HG03280 (cell line): ENCODE measurements at regions not wholly inside any gene's neighbourhood (a gene's known extent, or its start where the extent isn't known, plus 50 kb on each side); places are given as distances from the start of the nearest gene placed in this dataset.
"Not testable (repeated sequence)": the region's sequence is repeated elsewhere in the genome, so short reads cannot be mapped to it uniquely, and the experiment has no call there.

ENCODE experiments used
- ATAC-seq: cut with Tn5 transposase; IDR thresholded peaks from one replicate; pipeline ENCODE4 v1.9.1; 2021; ENCODE audit warnings: mild to moderate bottlenecking, moderate library complexity; ENCODE audit not compliant: unreplicated experiment

- no peak for ATAC-seq
These were observed 1073.4 kb downstream of the PCDH17 start for GRCh38 chr13:58704953-58705352.

DNA sequence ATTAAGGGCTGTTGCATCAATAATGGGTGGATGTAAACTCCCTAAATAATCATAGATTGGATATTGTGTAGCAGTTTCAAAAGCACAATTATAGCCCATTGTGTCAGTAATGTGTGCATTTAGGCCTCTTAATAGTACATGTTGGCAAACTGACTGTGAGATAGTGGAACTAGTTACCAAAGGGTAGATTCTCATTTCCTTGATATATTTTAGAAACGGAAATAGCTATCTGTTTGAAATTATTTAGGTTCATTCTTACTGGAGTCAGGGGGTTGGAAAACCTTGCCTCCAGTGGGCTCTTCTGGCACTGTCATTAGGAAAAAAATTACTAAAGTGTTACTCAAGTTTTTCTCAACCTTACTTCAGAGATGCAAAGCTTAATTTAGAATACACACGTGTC is 1074.9 kb downstream of the PCDH17 start:
- no peak for ATAC-seq

- ATAC-seq = no peak
These were observed 1080.6 kb downstream of the PCDH17 start for GRCh38 chr13:58712191-58712590.

DNA sequence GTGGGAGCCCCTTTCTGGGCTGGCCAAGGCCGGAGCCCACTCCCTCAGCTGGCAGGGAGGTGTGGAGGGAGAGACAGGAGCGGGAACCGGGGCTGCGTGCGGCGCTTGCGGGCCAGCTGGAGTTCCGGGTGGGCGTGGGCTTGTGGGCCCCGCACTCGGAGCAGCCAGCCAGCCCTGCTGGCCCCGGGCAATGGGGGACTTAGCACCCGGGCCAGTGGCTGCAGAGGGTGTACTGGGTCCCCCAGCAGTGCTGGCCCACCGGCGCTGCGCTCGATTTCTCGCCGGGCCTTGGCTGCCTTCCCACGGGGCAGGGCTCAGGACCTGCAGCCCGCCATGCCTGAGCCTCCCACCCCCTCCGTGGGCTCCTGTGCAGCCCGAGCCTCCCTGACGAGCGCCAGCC is 1082.5 kb downstream of the PCDH17 start:
- ATAC-seq = not testable (repeated sequence)

DNA sequence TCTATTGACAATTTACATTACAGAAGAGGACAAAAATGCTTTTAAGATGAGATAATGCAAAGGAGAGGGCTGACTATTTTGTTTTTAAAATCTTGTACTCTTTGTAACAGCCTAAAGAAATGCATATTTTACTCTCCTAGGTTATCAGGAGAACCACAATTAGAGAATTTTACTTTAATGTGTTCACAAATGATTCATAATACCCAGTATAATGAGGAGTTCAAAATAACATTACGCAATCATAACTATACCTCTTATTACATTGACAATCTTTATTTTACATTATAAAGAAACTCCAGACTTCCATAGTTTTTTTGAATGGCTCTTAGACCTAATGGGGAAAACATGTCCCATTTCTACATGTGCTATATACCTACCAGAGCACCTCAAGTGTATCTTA is 1089.7 kb downstream of the PCDH17 start:
- no peak for ATAC-seq

DNA sequence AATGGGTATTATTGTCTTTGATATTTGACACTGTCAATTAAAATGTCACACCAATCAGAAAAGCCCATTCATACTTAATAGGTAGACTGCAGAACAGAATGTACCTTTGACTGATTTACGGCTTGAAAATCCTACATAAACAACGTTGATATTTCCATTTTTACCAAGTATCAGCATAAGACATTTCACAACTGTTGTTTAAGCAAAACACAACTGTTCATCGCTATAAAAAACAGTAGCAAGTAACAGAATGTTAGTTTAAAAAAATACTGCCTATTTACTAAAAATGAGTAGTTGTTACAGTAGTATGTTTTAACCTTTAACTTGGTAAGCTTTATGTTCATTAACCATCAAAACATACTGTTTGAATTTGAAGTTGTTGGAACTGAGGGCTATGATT is 1096.6 kb downstream of the PCDH17 start:
- ATAC-seq = no peak

GRCh38 chr13:58729361-58729760 is 1097.8 kb downstream of the PCDH17 start:
- ATAC-seq = no peak

DNA sequence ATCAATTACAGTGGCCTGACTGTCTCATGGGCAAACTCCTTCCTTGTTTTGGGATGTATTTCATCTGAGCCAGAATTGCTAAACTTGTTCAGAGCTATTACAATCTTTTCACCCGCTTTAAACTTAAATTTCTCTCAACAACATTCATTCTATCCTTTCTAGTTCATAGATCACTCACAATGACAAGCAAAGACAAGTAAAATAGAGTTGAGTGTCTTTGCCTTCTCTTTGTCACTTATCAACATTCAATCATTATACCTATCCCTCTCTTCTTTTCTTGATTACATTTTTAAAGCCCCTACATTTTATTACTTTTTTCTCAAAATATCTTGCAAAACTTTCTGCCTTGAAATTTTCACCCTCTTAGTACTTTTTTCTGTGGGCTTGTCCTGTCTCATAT is 1113.1 kb downstream of the PCDH17 start:
- no peak for ATAC-seq

GRCh38 chr13:58767566-58767965 is 1136.0 kb downstream of the PCDH17 start:
- no peak for ATAC-seq

GRCh38 chr13:58773280-58773859 is 1141.8 kb downstream of the PCDH17 start:
- ATAC-seq = no peak

DNA sequence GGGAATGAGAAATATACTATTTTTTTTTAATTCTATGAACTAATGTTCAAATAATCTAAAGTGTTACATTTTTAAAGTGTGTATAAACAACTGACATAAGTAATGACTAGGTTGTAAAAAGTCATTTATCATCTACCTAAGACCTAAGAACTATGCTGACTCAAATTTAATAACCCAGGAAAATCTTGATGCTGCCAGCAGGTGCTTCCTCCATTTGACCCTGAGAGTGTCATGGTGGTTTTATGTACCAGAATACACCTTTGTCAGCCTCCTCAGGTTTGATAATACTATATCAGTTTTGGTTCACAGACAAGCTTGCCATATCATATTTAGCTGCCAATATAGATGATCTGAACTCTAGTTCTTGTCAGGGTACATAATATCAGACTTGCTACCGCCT is 1151.2 kb downstream of the PCDH17 start:
- no peak for ATAC-seq

DNA sequence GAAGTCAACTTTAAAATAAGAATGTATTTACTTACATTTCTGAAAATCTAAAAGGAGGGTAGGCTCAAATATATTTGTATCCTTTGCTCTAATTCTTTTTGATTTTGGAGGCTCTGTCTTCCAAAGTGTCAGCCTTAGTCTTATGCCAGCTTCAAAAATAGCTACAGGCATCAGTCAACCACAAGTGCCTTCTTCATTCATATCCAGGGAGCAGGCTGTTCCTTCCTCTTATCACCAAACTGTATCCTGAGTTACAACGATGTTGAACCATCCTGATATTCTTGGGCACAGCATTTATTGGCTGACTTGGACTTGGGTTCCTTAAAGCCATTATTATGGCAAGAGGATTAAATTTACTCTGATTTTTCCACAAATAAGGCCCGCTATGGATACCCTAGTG is 1161.3 kb downstream of the PCDH17 start:
- no peak for ATAC-seq

DNA sequence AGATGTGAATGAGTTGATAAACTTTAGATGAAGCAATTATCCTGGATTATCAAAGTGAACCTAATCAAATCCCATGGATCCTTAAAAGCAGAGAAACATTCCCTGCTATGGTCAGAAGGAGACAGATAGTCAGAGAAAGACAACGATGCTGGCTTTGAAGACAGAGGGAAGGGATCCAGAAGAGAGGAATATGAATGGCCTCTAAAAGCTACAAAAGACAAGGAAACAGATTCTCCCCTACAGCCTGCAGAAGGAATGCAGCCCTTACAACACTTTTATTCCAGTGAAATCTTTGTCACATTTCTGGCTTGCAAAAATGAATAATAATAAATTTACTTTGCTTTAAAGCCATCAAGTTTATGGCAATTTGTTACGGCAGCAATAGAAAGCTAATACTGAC is 1164.2 kb downstream of the PCDH17 start:
- ATAC-seq = no peak

DNA sequence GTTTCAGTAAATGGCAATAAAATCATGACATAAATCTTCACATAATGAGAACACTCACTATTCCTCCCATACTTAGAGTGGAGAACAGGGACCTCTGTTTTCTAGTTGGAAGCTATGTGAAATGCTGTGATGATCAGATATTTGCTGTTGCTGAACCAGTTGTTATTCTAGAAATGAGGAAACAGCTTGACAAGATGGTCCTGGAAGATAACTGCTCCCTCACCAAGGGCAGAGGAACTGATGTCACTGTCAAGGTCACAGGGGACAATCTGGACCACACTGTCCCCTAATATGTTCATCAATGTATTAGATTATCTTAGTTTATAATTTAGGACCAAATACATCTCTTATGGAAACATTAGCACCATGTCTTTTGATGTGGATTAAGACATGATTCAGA is 1173.3 kb downstream of the PCDH17 start:
- no peak for ATAC-seq

DNA sequence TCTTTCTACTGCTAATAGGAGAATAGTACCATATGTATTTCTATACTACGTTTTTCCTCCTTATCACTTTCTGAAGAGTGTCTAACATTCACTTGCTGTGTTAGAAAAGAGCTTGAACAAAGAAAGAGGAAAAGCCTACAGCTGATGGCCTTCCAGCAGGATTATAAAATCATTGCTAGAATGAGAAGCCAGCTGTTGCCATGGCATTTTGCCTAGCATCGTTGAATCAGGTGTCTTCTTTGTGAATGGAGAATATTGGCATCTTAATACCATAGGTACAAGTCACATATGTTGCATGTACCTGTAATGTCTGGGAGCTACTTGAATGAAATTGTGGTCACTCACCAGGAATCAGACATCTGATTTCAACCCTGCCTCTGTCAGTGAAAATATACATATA is 1174.9 kb downstream of the PCDH17 start:
- ATAC-seq = no peak

DNA sequence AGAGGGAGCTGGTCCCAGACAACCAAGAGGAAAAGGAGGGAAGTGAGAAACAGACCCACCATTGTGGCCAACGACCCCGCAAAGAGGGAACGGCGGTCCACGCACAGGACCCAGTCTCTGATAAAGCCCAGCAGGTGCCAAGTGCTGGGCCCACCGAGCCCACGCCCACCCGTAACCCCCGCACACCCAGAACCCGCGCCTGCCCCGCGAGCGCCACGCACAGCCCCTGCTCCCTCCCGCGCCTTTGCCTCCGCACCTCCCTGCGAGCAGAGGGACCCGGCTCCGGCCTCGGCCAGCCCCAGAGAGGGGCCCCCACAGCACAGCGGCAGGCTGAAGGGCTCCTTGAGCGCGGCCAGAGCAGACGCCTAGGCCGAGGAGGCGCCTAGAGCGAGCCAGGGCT is 1192.2 kb downstream of the PCDH17 start:
- no peak for ATAC-seq

- no peak for ATAC-seq
These were observed 1196.4 kb downstream of the PCDH17 start for GRCh38 chr13:58827904-58828303.

GRCh38 chr13:58830841-58831240 is 1199.3 kb downstream of the PCDH17 start:
- ATAC-seq = no peak

- no peak for ATAC-seq
These were observed 1207.1 kb downstream of the PCDH17 start for GRCh38 chr13:58838615-58839014.

DNA sequence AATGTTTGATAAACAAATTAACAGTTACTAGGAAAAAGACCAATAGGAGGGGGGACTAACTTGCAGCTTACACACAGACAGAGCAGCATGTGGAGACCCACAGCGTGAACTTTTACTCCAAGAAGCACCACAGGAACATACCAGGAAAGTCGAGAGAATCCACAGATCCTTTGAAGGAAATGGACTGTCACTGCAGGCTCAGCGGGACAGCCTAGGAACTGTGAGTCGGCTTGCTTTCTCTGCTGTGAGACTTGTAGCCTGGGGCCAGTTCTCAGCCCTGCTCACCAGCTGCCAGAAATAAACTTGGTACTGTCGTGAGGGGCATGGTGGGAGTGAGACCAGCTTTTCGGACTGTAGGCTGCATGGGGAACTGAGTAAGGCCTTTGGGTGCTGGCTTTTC is 1211.5 kb downstream of the PCDH17 start:
- no peak for ATAC-seq

DNA sequence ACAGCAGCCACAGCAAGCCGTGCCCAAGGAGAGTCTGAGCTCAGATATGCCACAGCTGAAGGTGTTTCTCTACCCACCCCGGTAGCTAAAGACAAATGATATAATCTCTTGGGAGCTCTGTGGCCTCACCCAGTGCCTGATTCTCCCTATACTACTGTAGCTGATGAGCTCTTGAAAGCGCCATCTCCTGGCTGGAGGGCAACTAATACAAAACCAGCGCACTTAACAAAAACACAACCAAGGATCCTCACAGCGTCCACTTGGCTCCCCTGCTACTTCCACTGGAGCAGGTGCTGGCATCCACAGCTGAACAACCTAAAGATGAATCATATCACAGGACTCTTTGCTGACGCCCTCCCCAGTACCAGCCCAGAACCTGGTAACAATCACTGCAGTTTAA is 1212.0 kb downstream of the PCDH17 start:
- no peak for ATAC-seq

- no peak for ATAC-seq
These were observed 1218.6 kb downstream of the PCDH17 start for GRCh38 chr13:58850161-58850560.

- ATAC-seq = no peak
These were observed 1220.5 kb downstream of the PCDH17 start for GRCh38 chr13:58852076-58852475.

DNA sequence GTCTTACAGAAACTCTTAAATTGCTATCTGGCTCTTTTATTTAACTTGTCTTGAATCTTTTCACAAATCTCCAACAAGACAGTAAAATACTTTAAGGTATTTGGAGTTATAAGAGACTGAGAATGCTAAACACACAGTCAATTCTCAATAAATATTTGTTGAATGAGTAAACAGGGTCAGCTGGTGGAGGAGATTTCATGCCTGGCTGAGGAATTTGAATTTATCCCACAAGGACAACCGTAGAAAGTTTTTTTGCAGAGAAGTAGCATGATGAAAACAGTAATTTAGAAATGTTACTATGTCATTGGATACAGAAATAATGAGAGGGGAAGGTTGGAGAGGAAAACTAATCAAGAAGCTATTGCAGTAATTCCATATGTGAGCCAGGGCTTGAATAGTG is 1223.7 kb downstream of the PCDH17 start:
- no peak for ATAC-seq
